ENCODE measurements at regions not wholly inside any gene's neighbourhood (a gene's known extent, or its start where the extent isn't known, plus 50 kb on each side); places are given as distances from the start of the nearest gene placed in this dataset.

DNA sequence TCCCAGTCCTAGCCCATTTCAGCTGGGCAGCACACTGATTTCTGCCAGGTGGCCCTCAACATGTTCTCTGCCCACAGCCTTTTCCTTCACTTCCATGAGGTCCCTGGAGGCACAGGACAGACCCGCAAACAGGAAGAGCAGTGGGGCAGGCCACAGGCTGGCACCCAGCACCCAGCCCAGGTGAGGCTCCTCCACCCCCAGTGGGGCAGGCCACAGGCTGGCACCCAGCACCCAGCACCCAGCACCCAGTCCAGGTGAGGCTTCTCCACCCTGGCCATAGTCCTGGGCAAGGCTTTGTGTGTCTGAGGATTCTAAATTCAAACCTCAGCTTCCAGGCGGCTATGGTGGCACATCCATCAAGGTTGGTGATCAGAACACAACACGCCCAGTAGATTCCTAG, 1413.0 kb downstream of the BRD1 start:
- TF ChIP-seq, protein P1, sequence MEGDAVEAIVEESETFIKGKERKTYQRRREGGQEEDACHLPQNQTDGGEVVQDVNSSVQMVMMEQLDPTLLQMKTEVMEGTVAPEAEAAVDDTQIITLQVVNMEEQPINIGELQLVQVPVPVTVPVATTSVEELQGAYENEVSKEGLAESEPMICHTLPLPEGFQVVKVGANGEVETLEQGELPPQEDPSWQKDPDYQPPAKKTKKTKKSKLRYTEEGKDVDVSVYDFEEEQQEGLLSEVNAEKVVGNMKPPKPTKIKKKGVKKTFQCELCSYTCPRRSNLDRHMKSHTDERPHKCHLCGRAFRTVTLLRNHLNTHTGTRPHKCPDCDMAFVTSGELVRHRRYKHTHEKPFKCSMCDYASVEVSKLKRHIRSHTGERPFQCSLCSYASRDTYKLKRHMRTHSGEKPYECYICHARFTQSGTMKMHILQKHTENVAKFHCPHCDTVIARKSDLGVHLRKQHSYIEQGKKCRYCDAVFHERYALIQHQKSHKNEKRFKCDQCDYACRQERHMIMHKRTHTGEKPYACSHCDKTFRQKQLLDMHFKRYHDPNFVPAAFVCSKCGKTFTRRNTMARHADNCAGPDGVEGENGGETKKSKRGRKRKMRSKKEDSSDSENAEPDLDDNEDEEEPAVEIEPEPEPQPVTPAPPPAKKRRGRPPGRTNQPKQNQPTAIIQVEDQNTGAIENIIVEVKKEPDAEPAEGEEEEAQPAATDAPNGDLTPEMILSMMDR (IDR thresholded peaks at IDR 0.05; ENCODE audit: low read length), result no peak
- TF ChIP-seq EZH2 (optimal IDR thresholded peaks at IDR 0.05; ENCODE audit: low read depth, low read length) (no peak), EZH2phosphoT487 (IDR thresholded peaks at IDR 0.05; ENCODE audit: low read length) (no peak)

All from MM.1S (cell line).